GM21423 (cell line): ENCODE measurements at regions not wholly inside any gene's neighbourhood (a gene's known extent, or its start where the extent isn't known, plus 50 kb on each side); places are given as distances from the start of the nearest gene placed in this dataset.
"Not testable (repeated sequence)": the region's sequence is repeated elsewhere in the genome, so short reads cannot be mapped to it uniquely, and the experiment has no call there.

Source experiments
- ATAC-seq: cut with Tn5 transposase; IDR thresholded peaks from one replicate; pipeline ENCODE4 v1.9.1; 2021; ENCODE audit warnings: mild to moderate bottlenecking, moderate library complexity; ENCODE audit not compliant: unreplicated experiment

DNA sequence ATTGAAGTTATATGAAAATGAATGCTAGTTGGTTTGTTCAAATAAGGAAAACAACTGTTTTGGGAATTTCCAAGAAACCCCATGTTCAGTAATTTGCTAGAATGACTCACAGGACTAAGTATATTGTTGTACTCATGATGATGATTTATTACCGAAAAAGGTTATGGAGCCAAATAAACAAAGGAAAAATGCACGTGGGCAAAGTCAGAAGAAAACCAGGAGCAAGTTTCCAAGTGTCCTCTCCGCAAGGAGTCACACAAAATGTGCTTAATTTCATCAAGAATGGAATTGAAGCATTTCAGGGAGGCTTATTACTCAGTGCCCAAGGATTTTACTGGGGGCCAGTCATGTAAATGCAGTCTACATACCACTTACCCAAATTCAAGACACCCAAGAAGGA, 1652.4 kb upstream of the TMEFF2 start:
- ATAC-seq: no peak

DNA sequence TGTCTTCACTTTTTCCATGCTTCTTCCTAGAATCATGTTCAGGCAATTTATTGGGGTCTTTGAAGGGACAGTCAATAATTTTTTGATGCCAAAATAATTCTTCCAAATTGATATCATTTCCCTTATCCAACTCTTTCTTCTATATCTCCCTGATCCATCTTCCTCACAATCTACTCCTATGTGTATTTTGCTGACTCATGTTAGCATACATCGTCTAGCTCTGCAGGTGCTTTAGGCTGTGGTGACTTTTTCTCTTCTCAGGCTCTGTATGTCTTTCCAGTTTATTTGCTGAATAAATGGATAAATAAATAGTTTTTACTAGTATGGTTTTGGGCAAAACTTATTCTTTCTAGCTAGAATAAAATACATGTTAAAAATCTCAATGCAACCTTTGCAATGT, 1650.9 kb upstream of the TMEFF2 start:
- no peak for ATAC-seq

DNA sequence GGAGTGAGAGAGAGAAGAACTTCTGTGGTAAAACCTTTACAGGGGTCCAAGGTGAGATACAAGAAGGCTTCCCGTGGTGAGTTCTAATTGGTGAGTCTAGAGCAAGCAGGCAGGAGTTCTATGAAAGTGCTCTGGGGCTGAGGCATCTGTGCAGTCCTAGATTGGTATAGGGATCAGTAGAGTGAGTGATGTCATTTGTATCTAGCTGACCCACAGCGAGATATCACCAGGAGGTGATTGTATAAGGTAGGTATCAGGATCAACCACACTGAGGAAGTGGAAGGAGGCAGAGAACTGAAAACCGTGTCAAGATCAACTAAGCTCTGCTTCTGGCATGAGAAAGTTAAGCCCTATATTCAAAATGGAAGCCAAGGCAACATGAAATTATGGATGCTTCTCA, 1648.9 kb upstream of the TMEFF2 start:
- ATAC-seq: no peak

DNA sequence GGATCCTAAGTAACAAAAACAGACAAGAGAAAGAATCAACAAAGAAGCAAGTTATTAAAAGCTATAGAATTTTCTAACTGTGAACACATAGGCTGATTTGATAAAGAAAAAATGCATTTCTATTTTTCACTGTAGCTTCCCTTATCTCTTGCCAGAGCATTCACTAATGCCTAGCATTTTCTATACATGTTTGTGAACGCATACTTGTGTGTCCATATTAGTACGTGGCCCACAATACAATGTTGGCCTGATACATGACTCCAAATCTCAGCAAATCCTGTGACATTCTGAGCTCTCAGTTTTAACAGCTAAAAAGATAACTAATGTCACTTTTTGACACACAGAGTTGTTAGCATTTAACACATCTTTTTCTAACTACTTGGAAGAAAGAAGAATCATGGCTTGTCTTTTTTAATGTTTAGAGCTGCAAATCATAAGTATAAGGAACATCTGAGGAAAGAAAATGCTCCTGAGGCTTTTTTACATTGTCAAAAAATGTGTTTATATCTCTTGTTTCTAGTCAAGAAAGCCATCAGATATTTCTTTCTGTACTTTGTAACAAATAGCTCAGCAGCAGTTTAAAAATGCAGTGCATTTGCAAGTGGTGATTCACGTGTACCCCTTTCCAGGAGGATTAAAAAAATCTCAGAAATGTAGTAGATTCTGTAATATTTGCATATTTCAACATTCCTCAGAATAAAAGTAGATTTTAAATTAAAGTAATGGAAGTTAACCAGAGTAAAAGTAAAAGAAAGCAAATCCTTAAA, 1646.8 kb upstream of the TMEFF2 start:
- no peak for ATAC-seq

GRCh38 chr2:193837111-193837738, 1642.5 kb upstream of the TMEFF2 start:
- ATAC-seq: no peak

- ATAC-seq: not testable (repeated sequence)
Observed at GRCh38 chr2:193836424-193837006, 1641.8 kb upstream of the TMEFF2 start.

DNA sequence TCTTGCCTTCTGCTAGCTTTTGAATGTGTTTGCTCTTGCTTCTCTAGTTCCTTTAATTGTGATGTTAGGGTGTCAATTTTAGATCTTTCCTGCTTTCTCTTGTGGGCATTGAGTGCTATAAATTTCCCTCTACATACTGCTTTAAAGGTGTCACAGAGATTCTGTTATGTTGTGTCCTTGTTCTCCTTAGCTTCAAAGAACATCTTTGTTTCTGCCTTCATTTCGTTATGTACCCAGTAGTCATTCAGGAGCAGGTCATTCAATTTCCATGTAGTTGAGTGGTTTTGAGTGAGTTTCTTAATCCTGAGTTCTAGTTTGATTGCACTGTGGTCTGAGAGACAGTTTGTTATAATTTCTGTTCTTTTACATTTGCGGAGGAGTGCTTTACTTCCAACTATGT, 1639.2 kb upstream of the TMEFF2 start:
- ATAC-seq: not testable (repeated sequence)

DNA sequence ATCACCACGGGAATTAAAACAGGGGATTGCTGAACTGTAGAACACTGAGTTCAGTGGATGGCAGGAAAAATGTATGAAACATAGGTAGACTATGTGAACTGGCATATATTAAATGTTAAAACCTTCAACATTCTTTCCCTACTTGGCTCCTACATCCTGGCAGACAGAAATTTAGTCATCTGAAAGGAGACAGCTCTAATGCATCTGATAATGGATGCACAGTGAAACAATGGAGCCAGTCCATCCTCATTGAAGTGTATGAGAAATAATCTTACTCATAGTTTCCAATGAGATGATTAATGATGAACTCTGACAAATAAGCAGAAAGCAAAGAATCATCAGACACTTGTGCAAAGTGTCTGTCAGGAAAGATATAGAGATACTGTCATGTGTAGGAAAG, 1629.7 kb upstream of the TMEFF2 start:
- no peak for ATAC-seq

GRCh38 chr2:193818801-193819499, 1624.2 kb upstream of the TMEFF2 start:
- no peak for ATAC-seq

DNA sequence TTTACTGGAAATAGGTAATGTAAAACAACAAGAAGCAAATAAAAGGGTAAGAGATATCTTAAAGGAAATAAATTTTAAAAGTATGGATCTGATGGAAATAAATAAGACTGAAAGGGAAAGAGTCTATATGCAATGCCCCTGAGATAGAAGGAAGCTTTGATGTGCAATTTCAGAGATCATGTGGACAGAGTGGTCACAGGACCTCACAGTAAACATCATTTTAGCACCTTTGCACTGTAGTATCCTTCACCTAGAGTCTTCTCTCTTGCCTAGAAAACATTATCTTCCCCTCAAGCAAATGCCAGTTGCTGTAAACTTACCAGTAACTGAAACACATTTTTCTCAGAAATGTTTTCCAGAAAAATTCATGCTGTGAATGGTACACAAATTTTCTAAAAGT, 1621.3 kb upstream of the TMEFF2 start:
- ATAC-seq: no peak

DNA sequence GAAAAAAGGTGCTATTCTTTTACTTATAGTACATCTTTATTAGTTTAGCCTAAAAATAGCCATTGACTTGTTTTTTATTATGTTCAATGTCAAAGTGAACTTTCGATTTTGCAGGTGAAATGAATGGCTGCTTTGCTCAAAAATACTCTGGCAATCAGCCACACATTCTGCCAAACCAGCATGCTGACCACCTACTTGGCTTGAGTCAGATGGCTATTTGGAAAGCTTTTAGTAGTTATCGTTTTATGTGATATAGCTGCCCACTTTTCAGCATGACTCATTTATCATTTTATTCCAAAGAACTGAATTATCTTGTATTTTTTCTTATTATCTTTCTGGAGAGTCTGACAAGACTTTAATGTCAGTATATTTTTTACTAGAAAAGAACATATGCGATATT, 1615.8 kb upstream of the TMEFF2 start:
- no peak for ATAC-seq

GRCh38 chr2:193808877-193809276, 1614.1 kb upstream of the TMEFF2 start:
- no peak for ATAC-seq

DNA sequence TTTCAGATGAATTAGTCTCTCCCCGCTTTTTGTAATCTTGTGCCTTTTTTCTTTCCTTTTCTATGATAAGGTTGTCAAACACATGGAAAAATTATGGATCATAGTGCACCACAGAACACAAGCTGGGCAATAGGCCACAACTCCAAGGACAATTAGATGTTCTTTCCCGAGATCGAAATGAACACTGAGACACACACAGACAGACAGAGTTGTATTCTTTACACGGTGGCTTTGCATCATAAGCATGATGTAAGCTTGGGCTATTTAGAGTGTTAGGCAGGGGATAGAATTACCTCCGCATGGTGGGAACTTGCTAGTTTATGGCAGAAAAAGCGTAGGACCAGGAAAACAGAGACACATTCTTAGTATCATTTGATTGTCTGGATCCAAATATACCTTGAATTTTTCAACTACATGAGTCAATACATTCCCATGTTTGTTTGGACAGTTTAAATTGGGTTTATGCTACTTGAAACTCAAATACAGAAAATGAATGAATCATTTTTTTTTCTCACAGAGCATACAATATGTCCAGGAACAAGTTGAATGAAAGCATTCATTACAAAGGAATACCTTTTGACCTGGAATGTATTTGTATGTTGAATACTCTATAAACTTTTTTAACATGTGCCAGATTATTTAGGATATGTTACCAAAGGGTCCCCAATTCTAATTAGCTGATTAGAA, 1611.5 kb upstream of the TMEFF2 start:
- no peak for ATAC-seq

DNA sequence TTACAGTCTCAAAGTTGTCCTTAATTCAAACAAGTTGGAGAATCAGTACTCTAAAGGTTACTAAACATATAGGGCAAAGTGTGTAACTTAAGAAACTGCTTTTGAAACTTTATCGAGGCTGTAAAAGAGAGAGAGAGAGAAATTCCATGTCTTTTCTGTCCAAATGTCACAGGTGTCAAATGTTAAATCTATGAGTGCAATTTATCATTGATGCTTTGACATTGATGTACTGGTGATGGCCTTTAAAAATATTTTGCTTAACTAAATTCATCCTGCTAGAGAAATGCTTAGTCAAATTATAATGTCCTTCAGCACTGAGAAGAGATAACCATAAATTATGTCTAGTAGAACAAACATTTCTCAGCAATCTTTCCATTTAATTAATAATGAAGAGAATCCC, 1602.1 kb upstream of the TMEFF2 start:
- no peak for ATAC-seq

DNA sequence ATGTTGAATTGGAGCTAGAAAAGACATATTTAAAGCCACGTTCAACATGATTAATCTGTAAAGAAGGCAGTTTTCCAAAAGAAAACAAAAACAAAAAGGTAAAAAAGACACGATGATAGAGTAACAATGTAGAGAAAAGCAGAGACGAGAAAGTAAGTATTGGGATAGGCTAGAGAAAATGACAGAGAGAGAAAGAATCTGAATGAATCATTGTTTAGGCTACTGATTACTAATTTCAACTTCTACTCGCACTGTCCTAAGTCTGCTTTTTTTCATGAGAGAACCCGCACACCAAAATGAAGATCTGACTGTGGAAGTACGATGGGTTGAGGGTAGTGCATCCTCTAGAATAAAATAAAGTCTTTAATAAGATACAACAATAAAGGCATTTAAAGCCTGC, 1599.2 kb upstream of the TMEFF2 start:
- no peak for ATAC-seq

DNA sequence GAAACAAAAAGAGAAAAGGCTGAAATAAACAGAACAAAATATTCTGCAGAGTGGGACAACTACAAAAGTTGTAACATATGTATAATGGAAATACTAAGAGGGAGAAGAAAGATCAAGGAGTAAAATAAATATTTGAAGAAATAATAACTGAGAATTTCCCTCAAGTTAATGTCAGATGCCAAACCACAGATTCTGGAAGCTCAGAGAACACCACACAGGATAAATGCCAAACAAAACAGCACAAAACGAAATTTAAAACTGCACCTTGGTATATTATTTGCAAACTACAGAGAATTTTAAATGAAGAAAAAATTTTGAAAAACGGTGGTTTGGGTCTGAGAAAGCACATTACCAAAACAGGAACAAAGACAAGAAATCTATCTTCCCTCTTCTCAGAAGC, 1588.9 kb upstream of the TMEFF2 start:
- no peak for ATAC-seq

DNA sequence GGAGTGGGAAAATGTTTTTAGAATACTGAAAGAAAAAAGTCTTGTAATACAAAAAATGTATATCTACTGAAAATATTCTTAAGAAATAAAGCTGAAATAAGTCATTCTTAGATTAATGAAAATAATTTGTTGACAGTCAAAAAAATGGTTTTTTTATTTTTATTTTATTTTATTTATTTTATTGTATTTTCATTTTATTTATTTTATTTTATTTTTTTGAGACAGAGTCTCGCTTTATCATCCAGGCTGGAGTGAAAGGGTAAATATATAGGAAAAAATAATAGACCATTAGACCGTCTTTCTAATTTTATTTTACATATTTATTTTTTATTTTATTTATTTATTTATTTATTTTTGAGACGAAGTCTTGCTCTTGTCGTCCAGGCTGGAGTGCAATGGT, 1583.6 kb upstream of the TMEFF2 start:
- ATAC-seq: no peak

GRCh38 chr2:193776988-193777387, 1582.3 kb upstream of the TMEFF2 start:
- no peak for ATAC-seq

DNA sequence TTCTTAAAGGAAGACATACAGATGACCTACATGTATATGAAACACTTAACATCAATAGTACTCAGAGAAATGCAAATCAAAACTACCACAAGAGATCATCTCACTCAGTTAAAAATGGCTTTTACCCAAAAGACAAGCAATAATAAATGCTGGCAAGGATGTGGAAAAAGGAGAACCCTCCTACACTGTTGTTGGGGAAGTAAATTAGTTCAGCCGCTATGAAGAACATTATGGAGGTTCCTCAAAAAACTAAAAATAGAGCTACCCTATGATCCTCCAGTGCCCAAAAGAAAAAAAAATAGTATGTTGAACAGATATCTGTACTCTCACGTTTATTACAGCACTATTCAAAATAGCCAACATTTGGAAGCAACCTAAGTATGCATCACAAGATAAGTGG, 1579.4 kb upstream of the TMEFF2 start:
- no peak for ATAC-seq

- no peak for ATAC-seq
Observed at GRCh38 chr2:193751299-193751698, 1556.6 kb upstream of the TMEFF2 start.

DNA sequence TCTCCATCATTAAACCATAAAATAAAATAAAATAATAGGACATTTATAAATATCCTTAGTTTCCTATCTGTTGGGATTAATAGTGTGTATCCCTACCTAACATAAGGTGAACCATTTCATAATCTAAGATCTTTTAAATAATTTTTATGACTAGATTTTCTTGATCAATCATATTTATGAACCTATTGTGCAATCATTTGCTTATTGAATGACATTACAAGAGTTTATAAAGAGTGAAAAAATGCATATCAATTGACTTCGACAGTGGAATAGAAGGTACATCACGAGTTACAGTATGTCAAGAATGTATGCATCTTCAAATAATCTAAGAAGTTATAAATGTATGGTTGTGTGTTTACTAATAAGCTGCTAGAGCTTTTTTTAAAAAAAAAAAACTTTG, 1554.8 kb upstream of the TMEFF2 start:
- no peak for ATAC-seq
